ENCODE measurements at regions not wholly inside any gene's neighbourhood (a gene's known extent, or its start where the extent isn't known, plus 50 kb on each side); places are given as distances from the start of the nearest gene placed in this dataset.
"Not testable (repeated sequence)": the region's sequence is repeated elsewhere in the genome, so short reads cannot be mapped to it uniquely, and the experiment has no call there.

DNA sequence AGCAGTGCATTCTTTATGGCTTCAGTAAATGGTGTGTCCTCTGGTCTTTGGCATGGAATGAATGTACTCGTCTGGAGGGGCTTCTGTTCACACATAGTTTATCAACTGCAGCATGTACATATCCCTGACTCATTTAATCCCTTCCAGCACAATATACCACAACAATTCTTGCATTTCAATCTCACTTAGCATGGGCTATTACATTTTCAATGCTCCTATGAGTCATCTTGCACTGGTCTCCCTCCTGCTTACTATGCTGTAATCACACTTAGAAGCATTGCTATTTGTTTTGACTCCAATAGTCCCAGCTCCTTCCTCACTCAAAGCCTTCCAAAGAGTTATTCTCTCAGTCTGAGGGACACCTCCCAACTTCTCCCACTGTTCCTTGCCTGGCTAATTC is 180.9 kb upstream of the NUDT10 start:
- DNase-seq: no peak

GRCh38 chrX:51155157-51155556 is 177.5 kb upstream of the NUDT10 start:
- no peak for DNase-seq

DNA sequence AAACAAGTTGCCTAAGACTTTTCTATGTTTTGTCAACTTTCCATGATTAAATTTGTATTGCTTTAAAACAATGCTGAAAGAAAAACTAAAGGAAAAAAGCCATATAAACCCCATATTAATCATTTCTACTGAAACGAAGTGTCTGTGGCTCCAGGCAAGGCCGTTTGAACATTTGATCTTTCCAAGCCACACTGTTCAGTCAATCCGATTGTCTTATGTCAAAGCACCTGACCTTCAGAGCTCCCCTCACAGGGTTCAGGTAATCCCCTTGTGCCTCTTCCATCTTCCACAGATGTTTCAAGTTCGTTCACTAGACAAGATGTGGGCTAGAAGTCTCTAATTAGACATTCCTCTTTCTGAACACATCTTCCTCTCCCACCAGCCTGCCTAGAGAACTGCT is 177.1 kb upstream of the NUDT10 start:
- no peak for DNase-seq

GRCh38 chrX:51158231-51158630 is 174.4 kb upstream of the NUDT10 start:
- no peak for DNase-seq

- DNase-seq: not testable (repeated sequence)
Measured at GRCh38 chrX:51159378-51159777, 173.2 kb upstream of the NUDT10 start.

- no peak for DNase-seq
Measured at GRCh38 chrX:51163730-51164129, 168.9 kb upstream of the NUDT10 start.

DNA sequence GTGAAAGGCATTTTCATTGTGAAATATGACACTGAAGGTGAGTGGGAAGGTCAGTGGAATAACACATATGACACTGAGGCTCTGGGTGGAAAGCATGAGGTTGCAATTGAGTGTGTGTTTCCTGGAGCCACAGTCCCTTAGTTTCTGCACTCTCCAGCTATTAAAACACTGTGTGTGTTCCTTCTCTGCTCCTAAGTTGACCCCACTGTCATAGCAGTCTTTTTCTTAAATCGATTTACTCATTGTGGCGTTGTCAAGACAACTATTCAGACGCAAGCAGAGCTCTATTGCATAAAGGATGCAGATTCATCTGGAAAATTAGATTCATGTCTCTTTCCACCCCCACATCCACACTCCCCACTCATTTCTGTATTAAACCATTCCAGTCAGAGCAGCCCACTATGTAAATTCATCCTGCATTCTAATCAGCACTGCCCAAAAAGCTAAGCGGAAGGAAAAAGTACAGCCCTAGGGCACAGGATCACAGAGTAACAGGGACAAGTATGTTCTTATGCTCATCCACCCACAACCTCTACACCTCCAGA is 154.2 kb upstream of the NUDT10 start:
- not testable (repeated sequence) for DNase-seq

DNA sequence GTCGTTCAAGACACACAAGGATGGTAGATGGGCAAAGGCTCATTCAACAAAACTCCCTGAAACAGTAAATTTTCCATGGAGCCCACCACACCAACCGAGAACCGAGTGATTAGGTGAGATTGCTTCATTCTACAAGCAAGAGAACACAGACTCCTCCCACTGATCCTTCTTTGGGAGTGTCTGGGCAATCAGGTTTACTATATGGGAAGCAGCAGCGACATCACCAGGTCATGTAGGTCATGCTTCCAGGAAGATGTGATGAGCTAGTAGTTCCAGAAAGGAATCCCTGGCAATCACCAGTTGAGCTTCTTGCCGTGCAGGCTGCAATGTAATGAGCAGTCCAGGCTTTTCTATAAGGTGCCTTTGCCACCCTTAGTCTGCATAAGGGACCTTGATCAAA is 152.8 kb upstream of the NUDT10 start:
- DNase-seq: not testable (repeated sequence)

DNA sequence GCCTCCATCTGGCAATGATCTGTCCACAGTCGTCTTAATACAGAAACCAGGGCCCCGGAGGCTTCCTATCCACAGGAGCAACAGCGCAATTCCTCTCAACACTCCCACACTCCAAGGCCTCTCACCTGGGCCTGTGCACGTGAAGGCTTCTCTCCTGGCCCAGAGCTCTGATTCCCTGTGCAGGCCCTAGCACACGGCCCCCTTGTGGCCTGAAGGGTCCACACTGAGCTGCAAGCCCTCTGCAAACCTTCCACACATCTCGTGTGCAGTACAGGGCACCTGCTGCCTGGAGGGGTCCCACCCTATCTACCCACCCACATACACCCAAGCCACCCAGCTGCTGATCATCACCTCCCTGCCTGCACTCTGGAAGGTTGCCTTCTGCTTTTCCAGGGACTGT is 150.1 kb upstream of the NUDT10 start:
- no peak for DNase-seq

GRCh38 chrX:51192104-51192503 is 140.5 kb upstream of the NUDT10 start:
- no peak for DNase-seq

- no peak for DNase-seq
Measured at GRCh38 chrX:51215266-51215665, 117.4 kb upstream of the NUDT10 start.

DNA sequence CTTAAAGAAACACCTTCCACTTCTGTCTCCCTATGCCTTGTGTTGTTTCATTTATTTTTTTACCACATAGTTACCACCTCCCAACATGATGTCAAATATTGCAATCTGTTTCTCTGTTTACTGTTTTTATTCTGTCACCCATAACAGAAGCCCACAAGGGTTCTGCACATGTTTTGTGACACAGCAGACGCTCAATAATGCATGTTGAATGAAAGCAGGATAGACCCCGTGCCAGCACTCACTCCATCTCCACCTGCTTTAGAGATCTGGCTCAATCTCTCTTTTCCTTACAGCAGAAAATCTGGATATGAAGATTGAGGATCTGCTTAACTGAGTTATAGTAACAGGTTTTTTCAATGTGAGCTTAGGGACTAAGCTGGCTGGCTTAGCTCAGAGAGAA is 116.8 kb upstream of the NUDT10 start:
- DNase-seq: no peak

DNA sequence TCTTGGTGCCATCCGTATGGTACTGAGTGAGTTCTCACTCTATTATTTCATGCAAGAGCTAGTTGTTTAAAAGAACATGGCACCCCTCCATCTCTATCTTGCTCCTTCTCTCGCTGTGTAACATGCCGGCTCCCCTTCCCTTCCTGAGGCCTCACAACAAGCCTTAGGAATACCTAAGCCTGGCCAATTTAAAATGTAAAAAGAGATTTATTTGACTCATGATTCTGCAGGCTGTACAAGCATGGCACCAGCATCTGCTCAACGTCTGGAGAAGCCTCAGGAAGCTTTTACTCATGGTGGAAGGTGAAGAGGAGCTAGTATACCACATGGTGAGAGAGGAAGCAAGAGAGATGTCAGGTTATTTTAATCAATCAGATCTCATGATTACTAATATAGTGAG is 90.4 kb upstream of the NUDT10 start:
- no peak for DNase-seq

DNA sequence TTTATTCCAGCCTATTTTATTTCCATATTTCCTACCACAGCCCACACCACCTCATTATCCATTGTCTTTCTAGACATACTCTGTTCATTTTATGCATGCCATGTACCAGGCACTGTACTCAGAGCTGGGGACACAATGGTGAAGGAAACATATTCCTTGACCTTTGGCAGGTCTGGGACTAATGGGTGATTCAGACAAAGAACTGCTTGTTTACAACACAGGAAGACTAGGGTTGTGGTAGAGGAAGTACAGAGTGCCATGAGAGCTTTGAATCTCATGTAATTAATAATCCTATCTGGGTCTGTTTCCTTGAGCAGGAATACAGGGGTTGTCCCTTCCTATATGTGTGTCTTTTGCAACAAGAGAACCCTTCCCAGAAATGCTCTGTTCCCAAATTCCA is 75.1 kb upstream of the NUDT10 start:
- DNase-seq: no peak

DNA sequence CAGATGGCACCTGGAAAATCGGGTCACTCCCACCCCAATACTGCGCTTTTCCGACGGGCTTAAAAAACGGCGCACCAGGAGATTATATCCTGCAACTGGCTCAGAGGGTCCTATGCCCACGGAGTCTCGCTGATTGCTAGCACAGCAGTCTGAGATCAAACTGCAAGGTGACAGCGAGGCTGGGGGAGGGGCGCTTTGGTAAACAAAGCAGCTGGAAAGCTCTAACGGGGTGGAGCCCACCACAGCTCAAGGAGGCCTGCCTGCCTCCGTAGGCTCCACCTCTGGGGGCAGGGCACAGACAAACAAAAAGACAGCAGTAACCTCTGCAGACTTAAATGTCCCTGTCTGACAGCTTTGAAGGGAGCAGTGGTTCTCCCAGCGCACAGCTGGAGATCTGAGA is 70.4 kb upstream of the NUDT10 start:
- DNase-seq: not testable (repeated sequence)

DNA sequence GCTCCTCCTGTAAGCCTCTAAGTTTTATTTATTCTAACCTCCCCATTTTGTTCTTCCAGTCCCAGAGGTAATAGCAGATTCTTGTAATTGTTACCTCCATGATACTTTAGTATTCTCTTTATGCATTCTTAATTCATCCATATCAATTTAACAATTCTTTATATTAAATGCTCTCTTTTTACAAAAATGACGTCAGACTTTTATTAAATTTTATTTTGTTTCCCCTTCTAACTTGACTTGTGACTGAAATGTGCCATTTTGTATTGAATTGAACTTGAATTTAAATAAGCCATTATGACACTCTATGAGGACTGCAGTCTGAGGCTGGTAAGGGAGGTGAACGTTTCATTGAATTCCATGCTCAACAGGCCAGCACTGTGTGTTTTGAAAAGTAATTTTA is 60.0 kb upstream of the NUDT10 start:
- no peak for DNase-seq

DNA sequence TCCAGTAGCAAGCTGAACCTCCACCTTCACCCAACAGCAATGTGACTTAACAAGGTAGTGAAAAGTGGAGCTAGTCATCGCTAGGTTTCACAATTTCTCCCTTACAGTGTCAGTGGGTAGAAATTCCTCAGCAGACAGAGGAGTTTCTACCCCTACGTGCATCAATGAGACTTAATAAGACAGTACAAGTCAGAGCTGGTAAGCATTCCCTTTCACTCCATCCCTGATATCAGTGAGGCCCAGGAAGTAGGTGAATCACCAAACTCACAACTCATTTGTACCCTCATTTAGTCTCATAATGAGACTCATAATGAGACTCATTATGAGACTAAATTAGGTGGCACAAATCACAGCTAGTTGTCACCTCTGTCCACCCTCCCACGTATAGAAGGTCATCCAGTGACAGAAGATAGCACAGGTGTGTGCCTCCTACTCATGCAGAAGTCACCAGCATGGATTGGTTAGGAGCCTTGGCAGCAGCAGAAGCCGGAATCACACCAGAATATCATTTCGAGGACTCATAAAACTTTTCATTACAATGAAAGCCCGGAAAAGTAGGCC is 50.8 kb upstream of the NUDT10 start:
- no peak for DNase-seq

Measured in CD4-positive, alpha-beta T cell treated with Interleukin-4 for 1 hour (primary cell).